CD4-positive, alpha-beta T cell treated with Interleukin-15 for 1 hour (primary cell): ENCODE measurements at regions not wholly inside any gene's neighbourhood (a gene's known extent, or its start where the extent isn't known, plus 50 kb on each side); places are given as distances from the start of the nearest gene placed in this dataset.

Experiments used
- DNase-seq: peaks from one replicate; pipeline ENCODE4 v3.0.0-alpha.2; 2020

DNA sequence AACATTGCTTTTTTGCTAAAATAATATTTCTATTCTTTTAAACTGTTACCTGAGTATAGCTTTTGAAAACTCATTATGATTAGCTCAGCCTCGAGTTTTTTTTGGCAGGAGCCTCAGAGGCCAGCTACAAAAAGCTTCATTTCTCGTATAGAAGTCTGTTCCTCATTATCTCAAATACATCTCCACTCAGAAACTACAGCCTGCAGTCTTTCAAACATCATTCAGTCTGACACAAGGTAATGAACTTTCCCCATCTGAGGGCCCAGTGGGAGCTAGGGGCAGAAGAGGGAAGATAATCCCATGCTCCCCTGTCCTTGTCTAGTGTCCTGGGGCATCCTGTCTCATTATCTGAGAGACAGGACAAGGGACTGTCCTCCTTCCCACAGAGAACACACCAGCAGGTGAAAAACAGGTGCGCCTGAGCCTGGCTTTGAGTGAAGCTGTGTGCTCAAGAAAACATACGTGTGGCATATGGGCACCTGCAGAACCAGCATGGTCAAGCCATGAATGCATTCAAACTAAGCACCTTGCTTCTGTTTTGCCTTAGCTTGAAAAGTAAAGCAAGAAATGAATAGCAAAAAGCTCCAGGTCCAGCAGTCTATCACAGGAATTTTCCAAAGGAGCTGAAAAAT is 247.5 kb downstream of the MREG start:
- no peak for DNase-seq

GRCh38 chr2:215764441-215765048 is 248.8 kb downstream of the MREG start:
- DNase-seq = peak; percentile 54

DNA sequence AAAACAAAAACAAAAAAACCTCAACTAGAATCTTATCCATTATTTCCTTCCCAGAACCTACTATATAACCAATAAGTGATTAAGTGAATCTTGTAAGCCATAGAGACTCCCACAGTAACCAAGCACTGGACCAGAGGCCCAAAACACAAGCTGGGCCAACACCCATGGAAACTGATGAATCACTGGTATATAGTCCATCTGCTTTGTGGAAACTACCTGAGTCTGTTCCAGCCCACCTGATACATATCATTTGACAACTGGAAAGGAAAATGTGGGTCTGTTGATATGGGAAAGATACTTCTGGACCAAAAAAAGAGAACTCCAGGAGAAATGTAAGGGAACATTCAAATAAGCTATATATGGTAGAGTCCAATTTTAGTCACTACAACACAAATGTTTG is 252.8 kb downstream of the MREG start:
- DNase-seq = no peak

GRCh38 chr2:215760091-215760490 is 253.3 kb downstream of the MREG start:
- no peak for DNase-seq

DNA sequence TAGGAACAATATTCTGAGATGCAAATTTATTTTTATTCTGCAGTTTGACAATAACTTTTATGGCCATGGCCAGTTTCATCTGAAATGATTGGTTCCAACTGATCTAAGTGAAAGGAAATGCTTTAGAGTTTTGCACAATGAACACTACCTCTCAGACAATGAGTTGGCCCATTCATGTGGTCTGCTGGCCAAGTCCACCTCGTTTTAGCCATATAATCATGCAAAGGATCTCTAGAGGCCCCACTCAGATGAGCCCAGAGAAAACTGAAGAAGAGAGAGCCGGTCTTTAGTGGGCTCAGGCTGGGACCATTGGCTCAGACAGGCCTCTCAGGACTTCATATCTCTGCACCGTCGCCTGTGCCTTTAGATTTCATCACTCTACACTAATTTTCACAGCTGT is 254.7 kb downstream of the MREG start:
- no peak for DNase-seq

DNA sequence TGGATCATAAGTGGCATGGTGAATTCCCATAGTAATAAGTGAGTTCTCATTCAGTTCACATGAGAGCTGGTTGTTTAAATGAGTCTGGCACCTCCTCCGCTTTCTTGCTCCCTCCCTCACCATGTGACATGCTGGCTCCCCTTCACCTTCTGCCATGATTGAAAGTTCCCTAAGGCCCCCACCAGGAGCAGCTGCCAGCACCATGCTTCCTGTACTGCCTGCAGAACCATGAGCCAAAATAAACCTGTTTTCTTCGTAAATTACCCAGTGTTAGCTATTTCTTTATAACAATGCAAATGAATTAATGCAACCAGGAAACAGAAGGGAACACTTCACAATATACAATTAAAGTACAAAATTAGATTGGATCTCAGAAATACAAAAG is 257.0 kb downstream of the MREG start:
- no peak for DNase-seq

DNA sequence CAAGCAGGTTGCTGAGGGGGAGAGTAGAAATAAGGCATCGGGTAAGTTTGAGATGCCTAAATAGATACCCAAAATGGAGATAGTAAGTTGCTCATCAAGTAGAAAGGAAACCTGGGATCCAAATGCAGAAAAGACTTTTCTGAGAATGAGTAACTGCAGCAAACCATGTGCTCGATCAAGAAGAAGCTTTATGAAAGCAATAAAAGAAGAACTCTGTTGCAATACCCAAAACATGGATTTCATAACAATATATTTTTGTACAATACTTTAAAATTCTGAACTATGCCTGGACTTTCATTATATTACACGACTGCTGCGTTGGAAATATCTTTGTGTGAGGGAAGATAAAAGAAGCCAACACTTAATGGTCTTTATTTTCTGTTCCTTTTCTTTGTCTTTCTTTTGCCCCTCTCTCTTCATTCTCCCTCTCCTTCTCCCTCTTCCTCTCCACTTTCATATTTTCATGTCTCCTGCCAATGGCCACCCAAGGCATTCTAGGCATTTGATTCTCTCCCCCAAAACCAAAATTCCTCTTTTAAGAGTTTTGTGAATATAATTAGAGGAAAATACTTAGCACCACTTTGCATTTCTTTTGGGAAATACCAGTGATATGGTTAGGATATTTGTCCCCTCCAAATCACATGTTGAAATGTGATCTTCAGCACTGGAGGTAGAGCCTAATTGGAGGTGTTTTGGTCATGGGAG is 257.6 kb downstream of the MREG start:
- DNase-seq = no peak

- no peak for DNase-seq
These were observed 258.8 kb downstream of the MREG start for GRCh38 chr2:215754546-215754945.

DNA sequence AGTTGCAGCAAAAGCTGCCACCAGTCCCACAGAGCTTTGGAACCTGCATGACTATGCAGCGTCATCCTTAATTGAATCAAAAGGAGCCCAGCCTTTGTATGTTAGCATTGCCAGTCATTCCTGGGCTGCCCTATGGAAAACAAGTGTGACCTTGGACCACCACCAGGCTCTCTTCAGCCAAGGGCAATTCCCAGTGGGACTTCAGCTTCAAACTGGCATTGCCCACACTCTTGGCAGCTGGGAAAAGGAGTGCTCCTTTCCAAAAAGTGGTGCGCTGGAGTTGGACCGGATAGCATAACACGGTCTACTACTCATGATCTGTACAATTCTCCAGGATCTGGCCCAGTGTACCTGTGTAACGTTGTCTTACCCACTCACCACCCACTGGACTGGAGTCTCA is 259.5 kb downstream of the MREG start:
- no peak for DNase-seq

GRCh38 chr2:215752991-215753390 is 260.4 kb downstream of the MREG start:
- DNase-seq = no peak

DNA sequence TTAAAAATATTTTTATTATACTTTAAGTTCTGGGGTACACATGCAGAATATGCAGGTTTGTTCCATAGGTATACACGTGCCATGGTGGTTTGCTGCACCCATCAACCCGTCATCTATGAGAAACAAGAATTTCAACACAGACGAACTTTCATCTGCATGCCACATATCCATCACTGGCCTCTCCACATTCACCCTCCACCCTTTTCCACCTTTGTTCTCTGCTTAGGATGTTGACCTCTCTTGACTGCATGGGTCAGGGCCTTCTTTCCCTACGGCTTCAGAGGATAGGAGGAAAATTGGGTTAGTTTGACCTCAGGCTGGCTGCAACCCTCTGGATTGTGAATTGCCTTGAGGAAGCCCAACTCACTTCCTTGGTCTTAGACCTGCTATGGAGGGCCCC is 260.9 kb downstream of the MREG start:
- no peak for DNase-seq

DNA sequence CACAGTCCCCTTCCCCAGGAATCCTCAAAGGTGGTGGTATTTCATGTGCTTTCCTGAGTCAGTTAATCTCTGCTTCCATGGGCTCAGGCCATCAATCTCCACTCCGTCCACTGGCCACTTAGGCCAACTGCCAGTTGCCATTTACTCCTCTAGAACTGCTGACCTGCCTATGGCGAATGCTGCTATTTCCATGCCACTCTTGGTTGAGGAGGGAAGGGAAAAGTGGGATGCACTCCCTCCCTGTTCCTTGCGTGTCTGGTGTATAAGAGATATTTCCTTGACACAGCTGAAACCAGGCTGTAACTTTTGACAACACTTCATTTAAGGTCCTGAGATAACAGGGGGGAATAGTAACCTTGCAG is 261.5 kb downstream of the MREG start:
- DNase-seq = no peak

GRCh38 chr2:215751200-215751910 is 262.0 kb downstream of the MREG start:
- no peak for DNase-seq

GRCh38 chr2:215750763-215751162 is 262.6 kb downstream of the MREG start:
- DNase-seq = no peak

- DNase-seq = peak; percentile 77
These were observed 264.0 kb downstream of the MREG start for GRCh38 chr2:215749092-215749957.

DNA sequence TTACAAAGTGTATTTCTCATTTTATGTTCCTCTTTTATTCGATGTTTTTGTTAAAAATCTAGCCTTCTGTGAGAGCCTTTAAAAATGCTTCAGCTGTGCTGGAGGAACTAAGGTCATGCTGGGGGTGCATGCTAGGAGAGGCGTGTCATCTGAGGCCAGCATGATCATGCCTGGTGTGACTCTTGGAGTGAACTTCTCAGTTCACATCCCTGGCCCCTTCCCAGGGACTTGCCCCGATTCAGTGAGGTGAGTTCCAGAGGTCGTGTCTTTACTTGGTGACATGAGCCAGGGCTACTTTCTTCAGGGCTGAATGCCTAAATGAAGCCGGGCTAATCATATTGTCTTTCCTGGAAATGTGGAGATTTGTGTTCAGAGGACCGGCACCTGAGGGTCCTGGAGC is 264.9 kb downstream of the MREG start:
- peak; percentile 72 for DNase-seq

- DNase-seq = no peak
These were observed 266.3 kb downstream of the MREG start for GRCh38 chr2:215746887-215747615.

GRCh38 chr2:215746226-215746886 is 267.0 kb downstream of the MREG start:
- no peak for DNase-seq

GRCh38 chr2:215745331-215745730 is 268.0 kb downstream of the MREG start:
- no peak for DNase-seq

GRCh38 chr2:215744514-215744913 is 268.8 kb downstream of the MREG start:
- DNase-seq = no peak

DNA sequence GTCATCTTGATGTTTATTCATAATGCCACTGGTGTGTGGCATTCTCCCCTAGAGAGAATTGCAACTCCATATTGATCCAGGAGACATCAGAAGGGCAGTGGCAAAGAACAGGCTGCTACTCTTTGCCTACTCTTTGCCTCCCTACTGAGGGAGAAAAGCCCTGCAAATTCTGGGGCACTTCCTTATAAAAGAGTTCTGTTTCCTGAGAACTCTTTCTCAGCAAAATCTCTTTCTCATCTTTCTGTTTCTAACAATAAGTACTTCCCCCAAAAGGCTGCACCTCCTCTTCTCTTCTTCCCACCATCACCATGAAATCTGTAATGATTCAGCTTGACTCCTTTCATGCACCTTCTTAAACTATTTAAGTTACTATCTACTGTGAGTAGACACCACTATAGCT is 270.3 kb downstream of the MREG start:
- DNase-seq = no peak

DNA sequence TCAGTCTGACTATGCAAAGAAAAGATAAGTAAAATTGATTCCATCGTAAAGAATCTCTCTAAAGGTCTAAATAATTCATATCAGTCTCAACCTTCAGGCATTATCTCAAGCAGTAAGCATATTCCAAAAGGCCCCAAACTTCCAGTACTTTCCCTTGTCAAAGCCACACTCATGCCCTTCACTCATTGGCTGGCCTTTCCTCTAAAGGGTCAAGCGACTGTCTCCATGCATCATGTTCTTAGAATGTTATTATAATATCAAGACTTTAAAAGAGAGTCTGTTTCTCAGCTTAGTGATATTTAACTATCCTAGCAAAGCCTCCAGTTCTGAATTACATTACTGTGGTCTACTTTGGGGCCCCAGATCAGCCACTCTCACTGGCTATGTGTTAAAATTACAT is 271.3 kb downstream of the MREG start:
- no peak for DNase-seq
